K562 (cell line): ENCODE measurements at regions not wholly inside any gene's neighbourhood (a gene's known extent, or its start where the extent isn't known, plus 50 kb on each side); places are given as distances from the start of the nearest gene placed in this dataset.

ENCODE experiments used
- ATAC-seq: fragments of 200-7000 bp; cut with Tn5 transposase; 3 replicates; pipeline ENCODE4 v1.9.1; 2020; ENCODE audit warnings: moderate library complexity
- BruUV-seq: library from RNA; stranded (reverse); fragments of 400-500 nt; replicated peaks from 2 replicates; lab custom pipeline; 2021; lab: Mats Ljungman, UMichigan
- CTCF ChIA-PET: fragments of 300-600 bp; formaldehyde crosslinking; extraction: SDS; loops from one replicate; lab custom pipeline; 2021; ENCODE audit warnings: low intra/inter-chr PET ratio; lab: Yijun Ruan, JAX
- POLR2A ChIA-PET: fragments of 300-600, 350-650 bp; sonication (Branson Sonifier 250); formaldehyde crosslinking; extraction: SDS; loops from one replicate; lab custom pipeline; 2021; ENCODE audit warnings: antibody characterized with exemption, inconsistent platforms; lab: Yijun Ruan, JAX
- DNase-seq, 4 experiments: peaks; one replicate each; pipeline versions ENCODE4 v3.0.0 to v3.0.0-alpha.2; 2011 to 2018; ENCODE audit warnings: low spot score in 3 of 4, mixed read lengths in 3 of 4; ENCODE audit errors: extremely low read depth in 1 of 4
- FAIRE-seq: peaks from 2 replicates; lab custom pipeline; 2011; peaks lifted over from hg19 to GRCh38; lab: Jason Lieb, UNC
- H2AFZ ChIP-seq: 2 replicates; pipeline ENCODE4 v1.6.0; 2011; ENCODE audit warnings: low read depth, low read length, control low read depth, inconsistent platforms
- H3K27ac ChIP-seq: fragments of 200-600 bp; 3 replicates; pipeline ENCODE4 v1.8.0; 2011; ENCODE audit warnings: low read depth, mild to moderate bottlenecking, control low read depth, inconsistent platforms, low read length, moderate library complexity, mixed read lengths; ENCODE audit errors: extremely low read depth
- H3K27me3 ChIP-seq, 2 experiments: fragments of 300-600 bp in 1 of 2; 2 replicates in 1 of 2; 3 replicates in 1 of 2; pipeline versions ENCODE4 v1.6.0 to v1.8.0; 2011; ENCODE audit warnings: inconsistent platforms in 2 of 2, low read length in 2 of 2, mild to moderate bottlenecking in 1 of 2, mixed read lengths in 1 of 2, moderate library complexity in 1 of 2; ENCODE audit not compliant: control insufficient read depth in 2 of 2, insufficient read depth in 2 of 2
- H3K36me3 ChIP-seq: fragments of 300-600 bp; 3 replicates; pipeline ENCODE4 v1.8.0; 2011; ENCODE audit warnings: mild to moderate bottlenecking, low read length, inconsistent platforms; ENCODE audit not compliant: control insufficient read depth, insufficient read depth
- H3K4me1 ChIP-seq, 2 experiments: fragments of 200-600 bp in 1 of 2; replicated peaks in 1 of 2; 2 replicates in 1 of 2; 3 replicates in 1 of 2; pipeline versions ENCODE4 v1.5.1 to v1.8.0; 2011; ENCODE audit warnings: inconsistent platforms in 2 of 2, low read length in 2 of 2, mild to moderate bottlenecking in 1 of 2, mixed read lengths in 1 of 2, moderate library complexity in 1 of 2; ENCODE audit not compliant: control insufficient read depth in 2 of 2, insufficient read depth in 2 of 2
- H3K4me2 ChIP-seq: 2 replicates; pipeline ENCODE4 v1.6.1; 2011; ENCODE audit warnings: low read length, control low read depth, inconsistent platforms, mixed read lengths; ENCODE audit not compliant: insufficient read depth
- H3K4me3 ChIP-seq: fragments of 200-600 bp; sonication (generic), shearing (Covaris generic); 2 replicates; pipeline ENCODE4 v1.5.1; 2016; ENCODE audit warnings: control low read depth, inconsistent platforms
- H3K79me2 ChIP-seq: fragments of 200-600 bp; 3 replicates; pipeline ENCODE4 v1.8.0; 2011; ENCODE audit warnings: low read length, inconsistent platforms; ENCODE audit not compliant: control insufficient read depth, insufficient read depth
- H3K9ac ChIP-seq, 2 experiments: 2 replicates each; pipeline versions ENCODE4 v1.6.0 to v1.6.1; 2011; ENCODE audit warnings: low read depth in 2 of 2, low read length in 2 of 2, control low read depth in 1 of 2, inconsistent platforms in 1 of 2, mild to moderate bottlenecking in 1 of 2, mixed read lengths in 1 of 2; ENCODE audit not compliant: insufficient read depth in 1 of 2
- H3K9me1 ChIP-seq: one replicate; pipeline ENCODE4 v1.6.0; 2011; ENCODE audit warnings: inconsistent platforms, mild to moderate bottlenecking, low read length, moderate library complexity; ENCODE audit not compliant: control insufficient read depth, insufficient read depth
- H3K9me3 ChIP-seq: replicated peaks from 2 replicates; pipeline ENCODE4 v1.5.1; 2011; ENCODE audit warnings: low read depth, low read length, inconsistent platforms; ENCODE audit not compliant: control insufficient read depth, insufficient read depth
- H4K20me1 ChIP-seq: replicated peaks from 2 replicates; pipeline ENCODE4 v1.6.1; 2011; ENCODE audit warnings: low read length, inconsistent platforms, mixed read lengths; ENCODE audit not compliant: control insufficient read depth, insufficient read depth
- ATF4 ChIP-seq: fragments of 450-650 bp; formaldehyde crosslinking; IDR thresholded peaks from 2 replicates; pipeline ENCODE4 v1.4.0; 2022; ENCODE audit warnings: mild to moderate bottlenecking, moderate library complexity
- DPF2 ChIP-seq: fragments of 450-650 bp; IDR thresholded peaks from 2 replicates; pipeline ENCODE4 v1.6.1; 2016
- KLF6 ChIP-seq: fragments of 250-450 bp; sonication (Bioruptor Pico); IDR thresholded peaks from 2 replicates; pipeline ENCODE4 v1.4.0; 2020; ENCODE audit warnings: mild to moderate bottlenecking, moderate library complexity, borderline replicate concordance
- MCM5 ChIP-seq: fragments of 450-650 bp; IDR thresholded peaks from 2 replicates; pipeline ENCODE4 v1.6.1; 2016; ENCODE audit warnings: low read depth
- POU5F1 ChIP-seq: fragments of 150-350 bp; IDR thresholded peaks from 2 replicates; pipeline ENCODE4 v1.6.1; 2014; ENCODE audit warnings: borderline replicate concordance, low read length, low read depth, mild to moderate bottlenecking; ENCODE audit not compliant: partially characterized antibody
- PRPF4 ChIP-seq: fragments of 200-400 bp; formaldehyde crosslinking; IDR thresholded peaks from one replicate; pipeline ENCODE4 v1.6.1; 2017; ENCODE audit warnings: low read length, low read depth, mild to moderate bottlenecking; ENCODE audit not compliant: insufficient read depth, poor library complexity, severe bottlenecking
- STAG1 ChIP-seq: sonication (generic); formaldehyde crosslinking; IDR thresholded peaks from 2 replicates; pipeline ENCODE4 v1.5.0; 2020; ENCODE audit warnings: missing genetic modification reagents, borderline replicate concordance
- STAT5A ChIP-seq: IDR thresholded peaks from 2 replicates; pipeline ENCODE4 v1.6.1; 2012; ENCODE audit warnings: low read length, inconsistent platforms, borderline replicate concordance
- TAF9B ChIP-seq: fragments of 450-650 bp; IDR thresholded peaks from 2 replicates; pipeline ENCODE4 v1.6.1; 2018; ENCODE audit warnings: mild to moderate bottlenecking; ENCODE audit not compliant: partially characterized antibody
- YBX1 ChIP-seq: fragments of 450-650 bp; IDR thresholded peaks from 2 replicates; pipeline ENCODE4 v1.7.1; 2016; ENCODE audit warnings: mild to moderate bottlenecking
- whole genome bisulfite sequencing: fragments of 100-300 bp; shearing (Covaris generic); methylation state at CpG from one replicate; pipeline ENCODE4 v1.1.6; 2016; ENCODE audit warnings: low coverage, mixed read lengths; ENCODE audit not compliant: insufficient coverage; ENCODE audit errors: missing lambda C conversion rate; 5-methylcytosine and 5-hydroxymethylcytosine counted together
- in situ Hi-C: fragments of 300-500 bp; cut with MboI; formaldehyde crosslinking; loops from 4 replicates; pipeline ENCODE4 v1.15.0; 2018; ENCODE audit warnings: inconsistent platforms, mixed read lengths
- intact Hi-C: fragments of 100-400 bp; cut with micrococcal nuclease; formaldehyde crosslinking; loops from 2 replicates; pipeline ENCODE4 v1.14.2; 2022
- TF ChIP-seq, protein P1 (sequence below), 2 experiments: fragments of 450-650 bp; conservative IDR thresholded peaks; 2 replicates each; pipeline ENCODE4 v1.6.1; 2017; ENCODE audit warnings: mild to moderate bottlenecking in 2 of 2, moderate library complexity in 2 of 2
- TF ChIP-seq, protein P2 (sequence below): fragments of 250-450 bp; sonication (Bioruptor Pico); IDR thresholded peaks from 2 replicates; pipeline ENCODE4 v1.4.0; 2020

DNA sequence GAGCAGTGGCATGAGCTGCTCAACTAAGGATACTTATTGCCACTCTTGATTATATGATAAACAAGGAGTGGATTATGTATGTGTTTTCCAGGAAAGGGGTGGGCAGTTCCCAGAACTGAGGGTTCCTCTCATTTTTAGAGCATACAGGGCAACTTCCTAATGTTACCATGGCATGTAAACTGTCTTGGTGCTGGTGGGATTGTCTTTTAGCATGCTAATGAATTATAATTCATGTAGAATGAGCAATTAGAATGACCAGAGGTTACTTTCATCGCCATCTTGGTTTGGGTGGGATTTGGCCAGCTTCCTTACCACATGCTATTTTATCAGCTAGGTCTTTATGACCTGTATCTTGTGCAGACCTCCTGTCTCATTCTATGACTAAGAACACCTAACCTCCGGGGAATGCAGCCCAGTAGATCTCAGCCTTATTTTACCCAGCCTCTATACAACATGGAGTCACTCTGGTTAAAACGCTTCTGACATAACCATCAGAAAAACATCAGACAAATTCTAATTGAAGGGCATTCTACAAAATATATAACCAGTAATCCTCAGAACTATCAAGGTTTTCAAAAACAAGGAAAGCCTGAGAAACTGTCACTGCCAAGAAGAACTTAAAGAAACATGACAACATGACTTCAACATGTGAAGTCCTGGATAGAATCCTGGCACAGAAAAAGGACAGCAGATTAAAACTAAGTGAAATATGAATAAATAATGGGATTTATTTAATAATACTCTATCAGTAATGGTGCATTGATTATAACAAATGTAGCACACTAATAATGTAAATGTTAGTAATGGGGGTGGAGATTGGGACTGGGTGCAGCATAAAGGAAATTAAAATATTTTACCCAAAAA lies 365.0 kb downstream of the SEMA3D start (continued):
- TF ChIP-seq ATF4 (CRISPR knock-in tag) = peak; percentile 88

DNA sequence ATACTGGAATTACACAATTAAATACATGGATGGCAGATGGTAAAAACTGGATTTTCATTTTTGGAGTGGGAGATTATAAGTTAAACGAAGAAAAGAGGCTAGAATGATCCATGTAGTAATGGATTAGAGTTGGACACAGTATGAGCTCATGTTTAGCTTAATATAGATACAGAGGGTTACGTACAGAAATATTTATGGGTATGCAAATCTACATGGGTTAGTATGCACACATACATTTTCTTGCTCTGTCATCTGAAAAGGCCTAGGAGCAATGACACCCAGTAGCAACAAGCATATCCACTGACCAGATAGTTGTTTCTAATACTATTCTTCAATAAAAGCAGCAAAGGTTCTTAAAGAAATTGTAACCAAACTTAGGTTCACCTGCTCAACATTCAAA lies 366.4 kb downstream of the SEMA3D start:
- FAIRE-seq (no peak), ATAC-seq (peak; percentile 11; the same call in 1 of the 3 replicates), DNase-seq (no peak)
- in situ Hi-C loops (no loop called here), intact Hi-C loops (no loop called here)
- H3K36me3 ChIP-seq = peaks cover 3% of the 10 kb centered on the region; the same call in 2 of the 3 replicates
- no peaks in the 10 kb centered on the region for H3K27me3 ChIP-seq
- BruUV-seq = no TSS peak
- POLR2A ChIA-PET = interaction anchor here (1.1 kb wide), 1 partner anchor 16 kb away, joined by 3 read pairs; no protein-coding TSS in a partner anchor
- H3K4me2 ChIP-seq = no peak overlapping the region
- 14% methylated on average over 2 of the region's 2 CpGs for WGBS
- H4K20me1 ChIP-seq = no peaks in the 10 kb centered on the region
- H3K4me1 ChIP-seq = peaks cover 12 to 50% of the 10 kb centered on the region in 2 experiments
- peaks cover 70% of the 10 kb centered on the region for H3K79me2 ChIP-seq
- H2AFZ ChIP-seq = 0 out of 2 replicates have a peak overlapping the region, but pooled peaks have one; percentile 5
- H3K9me1 ChIP-seq = no peaks in the 10 kb centered on the region
- no peak overlapping the region for H3K4me3 ChIP-seq
- H3K27ac ChIP-seq = peak overlapping the region; percentile 76; the same call in 1 of the 3 replicates
- H3K9me3 ChIP-seq = no peaks in the 10 kb centered on the region
- no peak overlapping the region for H3K9ac ChIP-seq
- CTCF ChIA-PET = no interaction called here
- TF ChIP-seq TAF9B (no peak), DPF2 (no peak), YBX1 (no peak), KLF6 (CRISPR knock-in tag) (no peak), STAT5A (no peak), POU5F1 (no peak), PRPF4 (no peak), MCM5 (no peak), STAG1 (CRISPR knock-in tag) (no peak)
- TF ChIP-seq, protein P1, sequence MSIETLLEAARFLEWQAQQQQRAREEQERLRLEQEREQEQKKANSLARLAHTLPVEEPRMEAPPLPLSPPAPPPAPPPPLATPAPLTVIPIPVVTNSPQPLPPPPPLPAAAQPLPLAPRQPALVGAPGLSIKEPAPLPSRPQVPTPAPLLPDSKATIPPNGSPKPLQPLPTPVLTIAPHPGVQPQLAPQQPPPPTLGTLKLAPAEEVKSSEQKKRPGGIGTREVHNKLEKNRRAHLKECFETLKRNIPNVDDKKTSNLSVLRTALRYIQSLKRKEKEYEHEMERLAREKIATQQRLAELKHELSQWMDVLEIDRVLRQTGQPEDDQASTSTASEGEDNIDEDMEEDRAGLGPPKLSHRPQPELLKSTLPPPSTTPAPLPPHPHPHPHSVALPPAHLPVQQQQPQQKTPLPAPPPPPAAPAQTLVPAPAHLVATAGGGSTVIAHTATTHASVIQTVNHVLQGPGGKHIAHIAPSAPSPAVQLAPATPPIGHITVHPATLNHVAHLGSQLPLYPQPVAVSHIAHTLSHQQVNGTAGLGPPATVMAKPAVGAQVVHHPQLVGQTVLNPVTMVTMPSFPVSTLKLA (conservative IDR thresholded peaks at IDR 0.05) = no peak
- TF ChIP-seq, protein P2, sequence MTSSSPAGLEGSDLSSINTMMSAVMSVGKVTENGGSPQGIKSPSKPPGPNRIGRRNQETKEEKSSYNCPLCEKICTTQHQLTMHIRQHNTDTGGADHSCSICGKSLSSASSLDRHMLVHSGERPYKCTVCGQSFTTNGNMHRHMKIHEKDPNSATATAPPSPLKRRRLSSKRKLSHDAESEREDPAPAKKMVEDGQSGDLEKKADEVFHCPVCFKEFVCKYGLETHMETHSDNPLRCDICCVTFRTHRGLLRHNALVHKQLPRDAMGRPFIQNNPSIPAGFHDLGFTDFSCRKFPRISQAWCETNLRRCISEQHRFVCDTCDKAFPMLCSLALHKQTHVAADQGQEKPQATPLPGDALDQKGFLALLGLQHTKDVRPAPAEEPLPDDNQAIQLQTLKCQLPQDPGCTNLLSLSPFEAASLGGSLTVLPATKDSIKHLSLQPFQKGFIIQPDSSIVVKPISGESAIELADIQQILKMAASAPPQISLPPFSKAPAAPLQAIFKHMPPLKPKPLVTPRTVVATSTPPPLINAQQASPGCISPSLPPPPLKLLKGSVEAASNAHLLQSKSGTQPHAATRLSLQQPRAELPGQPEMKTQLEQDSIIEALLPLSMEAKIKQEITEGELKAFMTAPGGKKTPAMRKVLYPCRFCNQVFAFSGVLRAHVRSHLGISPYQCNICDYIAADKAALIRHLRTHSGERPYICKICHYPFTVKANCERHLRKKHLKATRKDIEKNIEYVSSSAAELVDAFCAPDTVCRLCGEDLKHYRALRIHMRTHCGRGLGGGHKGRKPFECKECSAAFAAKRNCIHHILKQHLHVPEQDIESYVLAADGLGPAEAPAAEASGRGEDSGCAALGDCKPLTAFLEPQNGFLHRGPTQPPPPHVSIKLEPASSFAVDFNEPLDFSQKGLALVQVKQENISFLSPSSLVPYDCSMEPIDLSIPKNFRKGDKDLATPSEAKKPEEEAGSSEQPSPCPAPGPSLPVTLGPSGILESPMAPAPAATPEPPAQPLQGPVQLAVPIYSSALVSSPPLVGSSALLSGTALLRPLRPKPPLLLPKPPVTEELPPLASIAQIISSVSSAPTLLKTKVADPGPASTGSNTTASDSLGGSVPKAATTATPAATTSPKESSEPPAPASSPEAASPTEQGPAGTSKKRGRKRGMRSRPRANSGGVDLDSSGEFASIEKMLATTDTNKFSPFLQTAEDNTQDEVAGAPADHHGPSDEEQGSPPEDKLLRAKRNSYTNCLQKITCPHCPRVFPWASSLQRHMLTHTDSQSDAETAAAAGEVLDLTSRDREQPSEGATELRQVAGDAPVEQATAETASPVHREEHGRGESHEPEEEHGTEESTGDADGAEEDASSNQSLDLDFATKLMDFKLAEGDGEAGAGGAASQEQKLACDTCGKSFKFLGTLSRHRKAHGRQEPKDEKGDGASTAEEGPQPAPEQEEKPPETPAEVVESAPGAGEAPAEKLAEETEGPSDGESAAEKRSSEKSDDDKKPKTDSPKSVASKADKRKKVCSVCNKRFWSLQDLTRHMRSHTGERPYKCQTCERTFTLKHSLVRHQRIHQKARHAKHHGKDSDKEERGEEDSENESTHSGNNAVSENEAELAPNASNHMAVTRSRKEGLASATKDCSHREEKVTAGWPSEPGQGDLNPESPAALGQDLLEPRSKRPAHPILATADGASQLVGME = no peak
